GM23338 (cell line): ENCODE measurements at regions not wholly inside any gene's neighbourhood (a gene's known extent, or its start where the extent isn't known, plus 50 kb on each side); places are given as distances from the start of the nearest gene placed in this dataset.

Source experiments
- ATAC-seq: fragments of 200-7000 bp; cut with Tn5 transposase; 3 replicates; pipeline ENCODE4 v1.9.1; 2020
- DNase-seq: peaks from one replicate; pipeline ENCODE4 v3.0.0-alpha.2; 2015; ENCODE audit warnings: low spot score
- H2AFZ ChIP-seq: fragments of 200-600 bp; sonication (generic); 2 replicates; pipeline ENCODE4 v1.8.0; 2016; ENCODE audit warnings: antibody characterized with exemption, mild to moderate bottlenecking, moderate library complexity
- H3F3A ChIP-seq: fragments of 200-600 bp; sonication (generic); replicated peaks from 2 replicates; pipeline ENCODE4 v1.8.0; 2017; ENCODE audit warnings: antibody characterized with exemption, mixed run types, low read depth
- H3K27ac ChIP-seq: fragments of 200-600 bp; sonication (generic); 2 replicates; pipeline ENCODE4 v1.6.1; 2016; ENCODE audit warnings: low read depth
- H3K27me3 ChIP-seq: fragments of 200-600 bp; sonication (generic); 2 replicates; pipeline ENCODE4 v1.8.0; 2016; ENCODE audit warnings: mild to moderate bottlenecking, mixed run types, moderate library complexity; ENCODE audit not compliant: insufficient read depth
- H3K36me3 ChIP-seq: fragments of 200-600 bp; sonication (generic); 2 replicates; pipeline ENCODE4 v1.8.0; 2016; ENCODE audit warnings: mild to moderate bottlenecking; ENCODE audit not compliant: insufficient read depth
- H3K4me1 ChIP-seq: fragments of 200-600 bp; sonication (generic); 2 replicates; pipeline ENCODE4 v1.8.0; 2016; ENCODE audit warnings: mild to moderate bottlenecking, moderate library complexity; ENCODE audit not compliant: insufficient read depth
- H3K4me2 ChIP-seq: fragments of 200-600 bp; sonication (generic); 2 replicates; pipeline ENCODE4 v1.7.1; 2017; ENCODE audit warnings: mixed run types
- H3K4me3 ChIP-seq: fragments of 200-600 bp; sonication (generic); 2 replicates; pipeline ENCODE4 v1.6.1; 2016; ENCODE audit warnings: mixed run types
- H3K79me2 ChIP-seq: fragments of 200-600 bp; sonication (generic); replicated peaks from 2 replicates; pipeline ENCODE4 v1.8.0; 2017; ENCODE audit warnings: mild to moderate bottlenecking; ENCODE audit not compliant: insufficient read depth
- H3K9me2 ChIP-seq: fragments of 200-600 bp; sonication (generic); 2 replicates; pipeline ENCODE4 v1.8.0; 2017; ENCODE audit not compliant: insufficient read depth
- H4K20me1 ChIP-seq: fragments of 200-600 bp; sonication (generic); replicated peaks from 2 replicates; pipeline ENCODE4 v1.8.0; 2017; ENCODE audit warnings: mild to moderate bottlenecking; ENCODE audit not compliant: insufficient read depth
- H3K27ac Mint-ChIP-seq: 2 replicates; pipeline ENCODE4 v1.8.0; 2020; ENCODE audit warnings: inconsistent platforms, mild to moderate bottlenecking, moderate library complexity, mixed read lengths
- H3K27me3 Mint-ChIP-seq: 3 replicates; pipeline ENCODE4 v1.8.0; 2022; ENCODE audit warnings: low read depth, mild to moderate bottlenecking, moderate library complexity, mixed read lengths, inconsistent platforms; ENCODE audit not compliant: insufficient read depth, poor library complexity
- H3K36me3 Mint-ChIP-seq: 3 replicates; pipeline ENCODE4 v1.8.0; 2021; ENCODE audit warnings: low read depth, mild to moderate bottlenecking, inconsistent platforms, moderate library complexity, mixed read lengths
- H3K4me1 Mint-ChIP-seq: 3 replicates; pipeline ENCODE4 v1.8.0; 2020; ENCODE audit warnings: mild to moderate bottlenecking, inconsistent platforms, mixed read lengths
- H3K4me3 Mint-ChIP-seq: 3 replicates; pipeline ENCODE4 v1.8.0; 2021; ENCODE audit warnings: moderate library complexity, mild to moderate bottlenecking, inconsistent platforms, mixed read lengths
- H3K9me3 Mint-ChIP-seq: 3 replicates; pipeline ENCODE4 v1.8.0; 2020; ENCODE audit warnings: moderate library complexity, mild to moderate bottlenecking, inconsistent platforms, mixed read lengths
- CREB1 ChIP-seq: fragments of 250-450 bp; sonication (Bioruptor Pico); IDR thresholded peaks from 2 replicates; pipeline ENCODE4 v1.5.0; 2020; ENCODE audit warnings: low read depth, mild to moderate bottlenecking, moderate library complexity
- CTCF ChIP-seq, 2 experiments: fragments of 200-600 bp in 1 of 2; sonication (generic) in 1 of 2; conservative IDR thresholded peaks; 2 replicates each; pipeline versions ENCODE4 v1.5.1 to v1.6.1; 2016 to 2017; ENCODE audit warnings: antibody characterized with exemption in 2 of 2, low read depth in 2 of 2, mild to moderate bottlenecking in 2 of 2, moderate library complexity in 1 of 2
- ETS1 ChIP-seq: IDR thresholded peaks from 2 replicates; pipeline ENCODE4 v1.6.1; 2016; ENCODE audit warnings: antibody characterized with exemption
- EZH2 ChIP-seq: fragments of 200-600 bp; sonication (generic); IDR thresholded peaks from one replicate; pipeline ENCODE4 v1.8.0; 2017; ENCODE audit warnings: antibody characterized with exemption, mild to moderate bottlenecking, low read depth; ENCODE audit not compliant: unreplicated experiment
- EZH2phosphoT487 ChIP-seq: fragments of 200-600 bp; sonication (generic); IDR thresholded peaks from one replicate; pipeline ENCODE4 v1.8.1; 2018; ENCODE audit warnings: antibody characterized with exemption; ENCODE audit not compliant: unreplicated experiment
- JUNB ChIP-seq: IDR thresholded peaks from one replicate; pipeline ENCODE4 v1.6.1; 2016; ENCODE audit warnings: antibody characterized with exemption; ENCODE audit not compliant: unreplicated experiment
- NANOG ChIP-seq: IDR thresholded peaks from 2 replicates; pipeline ENCODE4 v1.6.1; 2016; ENCODE audit warnings: antibody characterized with exemption, borderline replicate concordance
- POLR2AphosphoS5 ChIP-seq: IDR thresholded peaks from 2 replicates; pipeline ENCODE4 v1.6.1; 2016; ENCODE audit warnings: antibody characterized with exemption, low read depth
- REST ChIP-seq: IDR thresholded peaks from one replicate; pipeline ENCODE4 v1.6.1; 2018; ENCODE audit warnings: antibody characterized with exemption; ENCODE audit not compliant: unreplicated experiment
- STAT1 ChIP-seq: IDR thresholded peaks from one replicate; pipeline ENCODE4 v1.6.1; 2016; ENCODE audit warnings: antibody characterized with exemption; ENCODE audit not compliant: unreplicated experiment
- ZNF114 ChIP-seq: fragments of 250-450 bp; sonication (Bioruptor Pico); IDR thresholded peaks from 2 replicates; pipeline ENCODE4 v1.5.0; 2020; ENCODE audit warnings: mild to moderate bottlenecking, moderate library complexity
- ZNF331 ChIP-seq: fragments of 250-450 bp; sonication (Bioruptor Pico); IDR thresholded peaks from 2 replicates; pipeline ENCODE4 v1.5.0; 2020; ENCODE audit warnings: low read depth, mild to moderate bottlenecking, moderate library complexity
- ZNF462 ChIP-seq: fragments of 250-450 bp; sonication (Bioruptor Pico); IDR thresholded peaks from 2 replicates; pipeline ENCODE4 v1.5.0; 2020; ENCODE audit warnings: mild to moderate bottlenecking, moderate library complexity

GRCh38 chr17:27222515-27222914 lies 71.4 kb upstream of the WSB1 start:
- Histone ChIP-seq H3K27ac (no peak overlapping the region), H3K4me3 (no peak overlapping the region), H3K36me3 (no peaks in the 10 kb centered on the region; the same call in 1 of the 2 replicates), H3K9me2 (no peaks in the 10 kb centered on the region), H3K27me3 (no peaks in the 10 kb centered on the region), H3K79me2 (no peaks in the 10 kb centered on the region), H2AFZ (no peak overlapping the region), H3K4me1 (no peaks in the 10 kb centered on the region), H4K20me1 (no peaks in the 10 kb centered on the region), H3F3A (no peaks in the 10 kb centered on the region), H3K4me2 (no peak overlapping the region)
- no peak for DNase-seq
- Mint-ChIP-seq H3K27ac (no peak overlapping the region), H3K4me3 (no peak overlapping the region), H3K36me3 (no peaks in the 10 kb centered on the region; the same call in 2 of the 3 replicates), H3K9me3 (peaks cover 78% of the 10 kb centered on the region), H3K27me3 (peaks cover 2% of the 10 kb centered on the region), H3K4me1 (no peaks in the 10 kb centered on the region)
- TF ChIP-seq NANOG (no peak), EZH2phosphoT487 (no peak), EZH2 (no peak), CTCF (conservative IDR thresholded peaks at IDR 0.05; ENCODE audit: low read depth in 2 of 2) (no peak), STAT1 (no peak), ETS1 (no peak), POLR2AphosphoS5 (no peak), ZNF114 (CRISPR knock-in tag) (no peak), ZNF462 (CRISPR knock-in tag) (no peak), CREB1 (CRISPR knock-in tag) (no peak), ZNF331 (CRISPR knock-in tag) (no peak), JUNB (no peak), REST (no peak)
- ATAC-seq = no peak
